AG04449 (cell line): ENCODE measurements at regions not wholly inside any gene's neighbourhood (a gene's known extent, or its start where the extent isn't known, plus 50 kb on each side); places are given as distances from the start of the nearest gene placed in this dataset.

Experiments
- CTCF ChIA-PET: fragments of 350-600 bp; formaldehyde crosslinking; extraction: SDS; loops from one replicate; lab custom pipeline; 2021; ENCODE audit warnings: antibody characterized with exemption; lab: Yijun Ruan, JAX
- POLR2A ChIA-PET: fragments of 400-600, 350-600 bp; formaldehyde crosslinking; extraction: SDS; loops from one replicate; lab custom pipeline; 2020; ENCODE audit warnings: antibody characterized with exemption, inconsistent platforms; lab: Yijun Ruan, JAX
- DNase-seq: peaks from one replicate; pipeline ENCODE4 v3.0.0-alpha.2; 2010; ENCODE audit warnings: low read depth, low spot score
- H3K4me3 ChIP-seq: 2 replicates; pipeline ENCODE4 v1.5.1; 2011; ENCODE audit warnings: low read depth, mild to moderate bottlenecking, control low read depth, low read length
- CTCF ChIP-seq: IDR thresholded peaks from one replicate; pipeline ENCODE4 v1.5.1; 2011; ENCODE audit warnings: mild to moderate bottlenecking, moderate library complexity, low read length, control low read depth, inconsistent platforms; ENCODE audit not compliant: insufficient read depth; ENCODE audit errors: missing control alignments

GRCh38 chr2:235160281-235160810, 208.5 kb downstream of the SH3BP4 start:
- POLR2A ChIA-PET, result no interaction called here
- CTCF ChIA-PET, result interaction anchor here (1.9 to 2.0 kb wide), 2 partner anchors 17 to 434 kb away, joined by 4 read pairs; no protein-coding TSS in a partner anchor
- no peak for TF ChIP-seq CTCF
- DNase-seq, result no peak
- H3K4me3 ChIP-seq, result no peak overlapping the region

- CTCF ChIA-PET, result interaction anchor here (1.2 kb wide), 1 partner anchor 10 kb away, joined by 4 read pairs; no protein-coding TSS in a partner anchor
- no peak for TF ChIP-seq CTCF
- no peak overlapping the region for H3K4me3 ChIP-seq
- POLR2A ChIA-PET, result no interaction called here
- no peak for DNase-seq
Observed at GRCh38 chr2:235161565-235161964, 209.7 kb downstream of the SH3BP4 start.

- no peak for DNase-seq
- no peak for TF ChIP-seq CTCF
- no peak overlapping the region for H3K4me3 ChIP-seq
- ChIA-PET CTCF (interaction anchor here (1.2 kb wide), 1 partner anchor 9 kb away, joined by 4 read pairs; no protein-coding TSS in a partner anchor), POLR2A (no interaction called here)
Observed at GRCh38 chr2:235162082-235162836, 210.4 kb downstream of the SH3BP4 start.

GRCh38 chr2:235162837-235163197, 211.0 kb downstream of the SH3BP4 start:
- no peak for DNase-seq
- no peak overlapping the region for H3K4me3 ChIP-seq
- no peak for TF ChIP-seq CTCF
- CTCF ChIA-PET, result interaction anchor here (1.2 kb wide), 1 partner anchor 9 kb away, joined by 4 read pairs; no protein-coding TSS in a partner anchor
- POLR2A ChIA-PET, result no interaction called here

GRCh38 chr2:235165136-235165535, 213.3 kb downstream of the SH3BP4 start:
- CTCF ChIA-PET, result no interaction called here
- TF ChIP-seq CTCF, result no peak
- H3K4me3 ChIP-seq, result no peak overlapping the region
- DNase-seq, result no peak
- POLR2A ChIA-PET, result no interaction called here

GRCh38 chr2:235165631-235166030, 213.8 kb downstream of the SH3BP4 start:
- H3K4me3 ChIP-seq, result no peak overlapping the region
- POLR2A ChIA-PET, result no interaction called here
- CTCF ChIA-PET, result no interaction called here
- TF ChIP-seq CTCF, result no peak
- no peak for DNase-seq
